Right forelimb (tissue), 1 donor: ENCODE measurements at regions not wholly inside any gene's neighbourhood (a gene's known extent, or its start where the extent isn't known, plus 50 kb on each side); places are given as distances from the start of the nearest gene placed in this dataset.
"Not testable (repeated sequence)": the region's sequence is repeated elsewhere in the genome, so short reads cannot be mapped to it uniquely, and the experiment has no call there.

Experiments used
- DNase-seq: peaks from one replicate; pipeline ENCODE4 v3.0.0-alpha.2; 2018

- no peak for DNase-seq
Observed at GRCh38 chr6:19713411-19713810, 123.8 kb upstream of the ID4 start.

DNA sequence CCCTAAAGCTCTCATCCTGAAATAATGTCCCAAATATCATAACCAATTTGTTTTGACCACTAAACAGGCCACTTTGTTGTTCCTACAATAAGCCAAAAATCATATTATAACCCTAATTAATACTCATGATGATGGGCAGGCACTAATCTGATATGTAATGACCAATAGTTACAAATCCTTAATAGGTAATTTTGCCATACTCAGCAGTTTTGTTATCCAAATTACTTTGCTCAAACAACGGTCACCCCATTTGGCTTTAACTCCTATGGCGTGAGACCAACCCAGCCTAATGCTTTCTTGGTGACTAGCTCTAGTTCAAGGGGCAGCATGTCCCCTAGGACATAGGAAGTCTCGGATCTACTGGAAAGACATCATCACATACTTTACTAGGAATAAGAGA is 123.2 kb upstream of the ID4 start:
- DNase-seq = no peak

- DNase-seq = no peak
Observed at GRCh38 chr6:19714434-19715166, 122.6 kb upstream of the ID4 start.

DNA sequence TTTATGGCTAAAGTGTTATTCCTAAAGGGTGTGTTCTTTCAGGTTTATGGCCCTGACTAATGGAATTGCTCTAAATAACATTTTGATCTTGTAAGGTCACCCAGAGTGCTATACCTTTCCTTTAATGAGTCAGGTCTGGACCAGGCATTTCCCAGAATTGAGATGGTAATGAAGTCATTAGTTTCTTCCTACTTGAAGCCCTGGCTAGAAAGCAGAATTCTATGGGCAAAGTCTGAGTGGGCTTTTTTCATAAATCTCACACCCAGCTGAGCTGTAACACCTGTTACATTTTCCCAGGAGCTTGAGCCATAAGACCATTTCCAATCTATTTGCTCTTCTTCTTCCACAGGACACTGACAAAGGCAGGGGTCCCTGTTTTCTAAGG is 122.0 kb upstream of the ID4 start:
- DNase-seq = no peak

DNA sequence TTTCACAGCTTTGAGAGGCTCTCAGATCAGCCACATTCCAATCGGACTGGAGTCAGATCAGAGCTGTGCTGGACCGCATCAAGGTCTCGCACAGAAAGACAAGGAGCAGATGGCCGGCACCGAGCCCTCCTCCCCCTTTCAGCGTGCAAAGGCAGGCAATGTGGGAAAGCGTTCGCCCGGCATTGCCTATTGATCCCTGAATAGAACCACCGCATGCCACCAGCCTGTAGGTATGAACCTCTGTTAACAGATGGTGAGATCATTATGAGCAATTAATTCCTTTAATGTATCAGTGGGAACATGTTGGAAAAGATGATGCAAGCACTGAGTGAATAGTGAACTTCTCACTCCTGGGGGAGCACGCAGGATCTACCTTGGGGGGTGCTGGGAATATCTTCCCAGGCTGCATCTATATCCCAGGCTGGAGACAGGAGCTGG is 117.5 kb upstream of the ID4 start:
- DNase-seq = peak; percentile 43

DNA sequence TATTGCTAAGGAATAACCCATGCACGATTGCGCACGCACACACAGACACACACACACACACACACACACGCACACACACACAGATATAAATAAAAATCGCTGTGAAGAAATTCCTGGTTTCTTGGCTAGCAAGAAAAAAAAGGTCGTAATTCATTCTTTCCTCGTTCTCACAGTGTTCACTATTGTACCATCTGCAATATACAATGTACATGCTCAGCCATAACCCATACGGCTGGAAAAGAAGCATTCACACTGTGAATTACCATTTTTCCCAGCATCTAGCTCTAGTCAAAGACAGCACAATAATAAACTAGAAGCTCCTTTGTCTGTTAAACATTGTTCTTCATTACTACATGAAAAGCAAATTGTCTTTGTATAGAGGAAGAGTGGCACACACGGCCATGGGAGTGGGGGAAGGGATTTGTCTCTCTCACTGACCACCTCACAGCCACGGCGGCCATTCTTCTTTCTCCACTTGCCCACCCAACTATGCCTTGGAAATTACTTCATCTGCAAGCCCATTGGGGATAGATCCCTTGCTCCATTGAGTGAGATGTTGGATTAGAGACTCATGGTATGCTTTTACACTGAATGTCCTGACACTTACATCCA is 115.3 kb upstream of the ID4 start:
- no peak for DNase-seq

GRCh38 chr6:19722999-19723398 is 114.2 kb upstream of the ID4 start:
- no peak for DNase-seq

GRCh38 chr6:19723545-19723944 is 113.6 kb upstream of the ID4 start:
- no peak for DNase-seq

DNA sequence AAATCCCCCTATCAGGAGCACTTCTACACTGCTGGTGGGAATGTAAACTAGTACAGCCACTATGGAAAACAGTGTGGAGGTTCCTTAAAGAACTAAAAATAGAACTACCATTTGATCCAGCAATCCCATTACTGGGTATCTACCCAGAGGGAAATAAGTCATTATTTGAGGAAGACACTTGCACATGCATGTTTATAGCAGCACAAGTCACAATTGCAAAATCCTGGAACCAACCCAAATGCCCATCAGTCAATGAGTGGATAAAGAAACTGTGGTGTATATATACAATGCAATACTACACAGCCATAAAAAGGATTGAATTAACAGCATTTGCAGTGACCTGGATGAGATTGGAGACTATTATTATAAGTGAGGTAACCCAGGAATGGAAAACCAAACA is 111.7 kb upstream of the ID4 start:
- DNase-seq = not testable (repeated sequence)

DNA sequence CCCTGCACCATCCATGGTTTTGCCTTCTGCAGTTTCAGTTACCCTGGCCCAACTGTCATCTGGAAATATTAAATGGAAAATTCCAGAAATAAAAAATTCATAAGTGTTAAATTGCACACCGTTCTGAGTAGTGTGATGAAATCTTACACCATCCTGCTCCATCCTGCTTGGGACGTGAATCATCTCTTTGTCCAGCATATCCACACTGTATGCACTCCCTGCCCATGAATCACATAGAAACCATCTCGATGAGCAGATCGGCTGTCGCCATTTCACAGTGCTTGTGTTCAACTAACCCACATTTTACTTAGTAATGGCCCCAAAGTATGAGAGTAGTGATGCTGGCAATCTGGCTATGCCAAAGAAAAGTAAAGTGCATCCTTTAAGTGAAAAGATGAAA is 105.9 kb upstream of the ID4 start:
- DNase-seq = no peak

GRCh38 chr6:19734061-19734460 is 103.1 kb upstream of the ID4 start:
- DNase-seq = no peak

DNA sequence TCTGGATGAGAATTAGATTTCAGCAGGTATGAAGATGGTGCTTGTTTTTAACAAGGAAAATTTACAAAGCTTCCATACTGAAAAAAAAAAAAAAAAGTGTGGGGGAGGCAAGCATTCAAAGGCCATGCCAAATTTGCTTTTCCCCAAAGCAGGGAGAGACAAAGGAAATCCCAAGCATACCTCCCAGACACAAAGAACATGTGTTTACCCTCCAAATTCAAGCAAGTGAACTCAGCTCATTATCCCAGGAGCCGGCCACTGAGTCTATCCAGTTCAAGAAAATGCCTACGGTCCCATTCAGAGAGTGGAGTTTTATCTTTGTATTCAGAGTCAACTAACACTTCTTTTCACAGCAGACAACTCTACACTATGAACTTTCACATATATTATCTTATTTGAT is 102.7 kb upstream of the ID4 start:
- DNase-seq = no peak

DNA sequence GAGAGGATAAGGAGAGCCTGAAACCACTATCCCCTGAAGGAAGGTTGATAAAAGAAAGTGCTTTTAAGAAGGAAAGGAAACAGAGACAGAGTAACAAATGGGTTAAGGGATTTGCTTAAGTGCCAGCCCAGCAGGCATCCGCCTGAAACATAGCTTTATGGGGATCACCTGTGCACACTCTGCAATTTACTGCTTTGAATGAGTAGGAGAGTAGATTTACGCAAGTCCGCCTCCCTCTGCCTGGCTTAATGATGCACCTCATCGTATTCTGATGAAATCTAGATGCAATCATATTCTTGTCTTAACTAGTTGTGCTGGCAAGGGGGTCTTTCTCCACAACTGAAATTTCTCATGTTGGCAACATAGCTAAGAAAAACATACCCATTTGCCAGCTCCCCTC is 101.1 kb upstream of the ID4 start:
- no peak for DNase-seq

DNA sequence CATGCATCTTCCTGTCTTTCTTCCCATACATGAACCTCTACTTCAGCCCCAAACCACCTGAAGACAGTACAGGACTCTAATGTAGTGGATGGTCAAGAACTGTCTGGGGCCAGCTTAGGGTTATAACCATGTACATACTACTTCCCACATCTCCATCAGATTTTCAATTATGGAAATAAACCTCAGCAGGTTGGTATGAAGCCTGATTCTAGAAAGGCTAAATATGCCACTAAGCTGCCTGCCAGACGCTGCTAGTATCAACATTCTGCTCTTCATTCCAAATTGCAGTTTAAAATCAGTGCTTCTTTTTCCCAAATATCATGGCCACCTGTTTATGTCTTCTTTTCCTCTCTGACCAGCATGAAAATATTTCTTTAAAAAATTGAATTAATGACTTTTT is 99.2 kb upstream of the ID4 start:
- DNase-seq = no peak

- no peak for DNase-seq
Observed at GRCh38 chr6:19749722-19750121, 87.4 kb upstream of the ID4 start.

DNA sequence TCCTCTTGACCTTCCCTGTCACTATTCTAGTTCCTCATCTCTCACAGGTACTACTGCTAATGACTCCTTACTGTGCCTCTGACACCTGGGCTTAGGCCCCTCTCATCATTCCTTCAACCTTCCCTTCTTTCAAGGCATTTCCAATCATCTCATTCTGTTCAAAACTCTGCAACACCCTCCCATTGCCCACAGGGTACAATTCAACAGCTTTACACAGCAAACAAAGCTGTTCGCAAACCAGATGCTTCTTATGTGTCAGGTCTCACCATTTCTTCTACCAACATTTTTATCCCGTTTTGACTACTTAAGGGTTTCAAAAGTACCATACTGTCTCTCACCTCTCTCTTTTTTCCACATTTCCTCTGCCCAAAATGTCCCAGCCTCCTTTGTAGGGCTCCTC is 84.4 kb upstream of the ID4 start:
- no peak for DNase-seq

- DNase-seq = no peak
Observed at GRCh38 chr6:19753826-19754225, 83.3 kb upstream of the ID4 start.

- DNase-seq = no peak
Observed at GRCh38 chr6:19754686-19755085, 82.5 kb upstream of the ID4 start.

GRCh38 chr6:19755181-19755580 is 82.0 kb upstream of the ID4 start:
- DNase-seq = no peak

- no peak for DNase-seq
Observed at GRCh38 chr6:19757036-19757435, 80.1 kb upstream of the ID4 start.

GRCh38 chr6:19759117-19759880 is 77.9 kb upstream of the ID4 start:
- no peak for DNase-seq

DNA sequence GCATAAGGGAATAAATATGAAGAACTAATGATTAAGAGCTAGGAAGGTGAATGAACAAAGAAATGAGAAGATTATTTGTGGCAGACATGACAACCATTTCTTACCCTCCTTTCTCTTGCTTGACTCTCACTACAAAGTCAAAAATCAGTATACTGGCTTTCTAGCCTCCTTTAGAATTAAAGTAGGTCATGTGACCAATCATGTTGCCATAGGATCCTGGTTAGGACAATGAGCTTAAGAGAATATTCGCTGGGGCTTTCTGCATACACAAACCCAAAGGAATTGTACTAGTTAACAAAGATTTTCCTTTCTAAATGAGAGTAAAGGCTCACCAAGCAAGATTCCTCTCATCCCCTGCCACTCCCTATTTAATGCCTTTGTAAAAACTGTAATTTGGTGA is 76.0 kb upstream of the ID4 start:
- no peak for DNase-seq

- DNase-seq = no peak
Observed at GRCh38 chr6:19771753-19772336, 65.3 kb upstream of the ID4 start.

- no peak for DNase-seq
Observed at GRCh38 chr6:19772891-19773290, 64.3 kb upstream of the ID4 start.
